ENCODE measurements at regions not wholly inside any gene's neighbourhood (a gene's known extent, or its start where the extent isn't known, plus 50 kb on each side); places are given as distances from the start of the nearest gene placed in this dataset.

GRCh38 chr12:127640181-127640886 is 626.6 kb upstream of the TMEM132C start:
- no peak for DNase-seq

GRCh38 chr12:127642208-127642607 is 624.8 kb upstream of the TMEM132C start:
- DNase-seq, result no peak

- DNase-seq, result no peak
These were observed 618.6 kb upstream of the TMEM132C start for GRCh38 chr12:127648321-127648720.

GRCh38 chr12:127649961-127650360 is 617.0 kb upstream of the TMEM132C start:
- DNase-seq, result no peak

GRCh38 chr12:127650626-127651025 is 616.3 kb upstream of the TMEM132C start:
- no peak for DNase-seq

GRCh38 chr12:127652281-127652680 is 614.7 kb upstream of the TMEM132C start:
- DNase-seq, result no peak

GRCh38 chr12:127654383-127654985 is 612.5 kb upstream of the TMEM132C start:
- DNase-seq, result no peak

GRCh38 chr12:127655691-127656090 is 611.3 kb upstream of the TMEM132C start:
- DNase-seq, result no peak

GRCh38 chr12:127656266-127656665 is 610.7 kb upstream of the TMEM132C start:
- no peak for DNase-seq

- no peak for DNase-seq
These were observed 609.9 kb upstream of the TMEM132C start for GRCh38 chr12:127657036-127657435.

GRCh38 chr12:127660961-127661360 is 606.0 kb upstream of the TMEM132C start:
- no peak for DNase-seq

- no peak for DNase-seq
These were observed 603.3 kb upstream of the TMEM132C start for GRCh38 chr12:127663716-127664115.

- no peak for DNase-seq
These were observed 602.1 kb upstream of the TMEM132C start for GRCh38 chr12:127664901-127665300.

GRCh38 chr12:127667131-127667685 is 599.8 kb upstream of the TMEM132C start:
- no peak for DNase-seq

- DNase-seq, result no peak
These were observed 596.7 kb upstream of the TMEM132C start for GRCh38 chr12:127670294-127670693.

GRCh38 chr12:127670796-127671195 is 596.2 kb upstream of the TMEM132C start:
- DNase-seq, result no peak

GRCh38 chr12:127675936-127676335 is 591.0 kb upstream of the TMEM132C start:
- DNase-seq, result no peak

GRCh38 chr12:127677537-127678131 is 589.3 kb upstream of the TMEM132C start:
- no peak for DNase-seq

- DNase-seq, result no peak
These were observed 588.0 kb upstream of the TMEM132C start for GRCh38 chr12:127678945-127679344.

GRCh38 chr12:127680516-127680915 is 586.5 kb upstream of the TMEM132C start:
- no peak for DNase-seq

GRCh38 chr12:127681151-127681754 is 585.7 kb upstream of the TMEM132C start:
- no peak for DNase-seq

GRCh38 chr12:127685491-127685890 is 581.5 kb upstream of the TMEM132C start:
- no peak for DNase-seq

GRCh38 chr12:127685931-127686330 is 581.0 kb upstream of the TMEM132C start:
- DNase-seq, result no peak

- DNase-seq, result no peak
These were observed 579.8 kb upstream of the TMEM132C start for GRCh38 chr12:127687181-127687580.

Data from GF-D8 (cell line).